ENCODE measurements at regions not wholly inside any gene's neighbourhood (a gene's known extent, or its start where the extent isn't known, plus 50 kb on each side); places are given as distances from the start of the nearest gene placed in this dataset.
A peak's percentile ranks its signal among the peaks of the same experiment; 100 is the strongest.

- peaks cover 6% of the 10 kb centered on the region for H3K4me1 Mint-ChIP-seq (ENCODE audit: unreplicated experiment)
- H3K36me3 Mint-ChIP-seq, result no peaks in the 10 kb centered on the region
- peaks cover 7% of the 10 kb centered on the region for H3K27me3 Mint-ChIP-seq
- no peak for DNase-seq (ENCODE audit: extremely low spot score, unreplicated experiment)
- TF ChIP-seq CTCF (conservative IDR thresholded peaks at IDR 0.05), result no peak
- no peaks in the 10 kb centered on the region for H3K9me3 Mint-ChIP-seq
- no peak overlapping the region for H3K27ac Mint-ChIP-seq
- no peak overlapping the region for H3K4me3 Mint-ChIP-seq
Observed at GRCh38 chr3:43187836-43188479, 82.1 kb upstream of the POMGNT2 start.

DNA sequence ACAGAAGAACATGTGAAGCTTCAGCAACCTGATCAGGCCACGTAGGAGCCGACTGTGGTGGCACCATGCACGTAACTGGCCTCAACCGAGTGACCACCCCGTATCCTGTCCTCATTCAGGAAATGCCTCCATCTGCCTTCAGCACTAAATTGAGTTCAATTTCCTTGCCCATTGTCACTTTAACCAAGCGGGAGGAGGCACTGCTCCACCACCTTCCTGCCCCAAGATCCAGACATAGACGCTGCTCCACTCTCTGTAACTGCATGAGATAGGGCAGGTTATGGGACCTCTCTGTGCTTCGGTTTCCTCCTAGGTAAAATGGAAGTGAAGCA is 80.1 kb upstream of the POMGNT2 start:
- peaks cover 7% of the 10 kb centered on the region for H3K4me1 Mint-ChIP-seq (ENCODE audit: unreplicated experiment)
- H3K27ac Mint-ChIP-seq, result peak overlapping the region; percentile 2
- H3K36me3 Mint-ChIP-seq, result no peaks in the 10 kb centered on the region
- TF ChIP-seq CTCF (conservative IDR thresholded peaks at IDR 0.05), result no peak
- no peak overlapping the region for H3K4me3 Mint-ChIP-seq
- peaks cover 7% of the 10 kb centered on the region for H3K27me3 Mint-ChIP-seq
- DNase-seq (ENCODE audit: extremely low spot score, unreplicated experiment), result no peak
- no peaks in the 10 kb centered on the region for H3K9me3 Mint-ChIP-seq

- TF ChIP-seq CTCF (conservative IDR thresholded peaks at IDR 0.05), result no peak
- no peak for DNase-seq (ENCODE audit: extremely low spot score, unreplicated experiment)
- Mint-ChIP-seq H3K27me3 (peaks cover 6% of the 10 kb centered on the region), H3K4me3 (no peak overlapping the region), H3K27ac (peak overlapping the region; percentile 2), H3K9me3 (no peaks in the 10 kb centered on the region), H3K4me1 (ENCODE audit: unreplicated experiment) (peaks cover 10% of the 10 kb centered on the region), H3K36me3 (no peaks in the 10 kb centered on the region)
Observed at GRCh38 chr3:43185274-43185982, 79.5 kb upstream of the POMGNT2 start.

DNA sequence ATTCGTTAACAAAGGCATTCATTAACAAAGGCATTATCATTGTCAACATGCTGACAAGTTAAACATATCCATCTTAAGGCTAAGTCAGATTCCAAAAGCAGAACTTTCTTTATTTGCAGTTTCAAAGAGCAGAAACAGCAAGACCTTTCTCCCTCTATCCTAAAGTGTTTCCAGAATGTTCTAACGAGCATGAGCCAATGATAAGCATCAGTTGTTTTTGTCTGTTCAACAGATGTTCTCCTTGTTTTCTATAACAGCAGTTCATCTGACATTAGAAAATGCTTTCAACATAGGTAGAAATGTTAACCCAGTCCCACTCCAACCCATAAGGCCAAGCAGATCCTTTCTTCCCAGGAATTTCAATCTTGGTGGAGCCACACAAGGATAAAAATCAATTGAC is 77.6 kb upstream of the POMGNT2 start:
- Mint-ChIP-seq H3K27me3 (no peaks in the 10 kb centered on the region), H3K27ac (no peak overlapping the region), H3K9me3 (no peaks in the 10 kb centered on the region), H3K4me3 (no peak overlapping the region), H3K36me3 (no peaks in the 10 kb centered on the region), H3K4me1 (ENCODE audit: unreplicated experiment) (peaks cover 28% of the 10 kb centered on the region)
- TF ChIP-seq CTCF (conservative IDR thresholded peaks at IDR 0.05), result no peak
- DNase-seq (ENCODE audit: extremely low spot score, unreplicated experiment), result no peak

- peaks cover 28% of the 10 kb centered on the region for H3K4me1 Mint-ChIP-seq (ENCODE audit: unreplicated experiment)
- H3K9me3 Mint-ChIP-seq, result no peaks in the 10 kb centered on the region
- no peak for DNase-seq (ENCODE audit: extremely low spot score, unreplicated experiment)
- H3K27ac Mint-ChIP-seq, result no peak overlapping the region
- no peak for TF ChIP-seq CTCF (conservative IDR thresholded peaks at IDR 0.05)
- no peak overlapping the region for H3K4me3 Mint-ChIP-seq
- H3K27me3 Mint-ChIP-seq, result no peaks in the 10 kb centered on the region
- no peaks in the 10 kb centered on the region for H3K36me3 Mint-ChIP-seq
Observed at GRCh38 chr3:43181202-43181821, 75.4 kb upstream of the POMGNT2 start.

Measured in type B pancreatic cell (in vitro differentiated cells).